HL-60 (cell line): ENCODE measurements at regions not wholly inside any gene's neighbourhood (a gene's known extent, or its start where the extent isn't known, plus 50 kb on each side); places are given as distances from the start of the nearest gene placed in this dataset.

ENCODE experiments used
- DNase-seq, 2 experiments: peaks; one replicate each; pipeline ENCODE4 v3.0.0-alpha.2; 2010 to 2020; ENCODE audit warnings: low read depth in 1 of 2, low spot score in 1 of 2
- H3K27ac ChIP-seq: fragments of 250-450 bp; sonication (Bioruptor Pico); replicated peaks from 2 replicates; pipeline ENCODE4 v1.5.1; 2020; ENCODE audit warnings: mild to moderate bottlenecking, moderate library complexity
- H3K27me3 ChIP-seq: fragments of 250-450 bp; sonication (Bioruptor Pico); 2 replicates; pipeline ENCODE4 v1.5.1; 2021; ENCODE audit warnings: mild to moderate bottlenecking, moderate library complexity; ENCODE audit not compliant: insufficient read depth, poor library complexity, severe bottlenecking
- H3K4me3 ChIP-seq: replicated peaks from 2 replicates; pipeline ENCODE4 v1.5.1; 2011; ENCODE audit warnings: mild to moderate bottlenecking, control low read depth, low read length; ENCODE audit not compliant: insufficient read depth
- CTCF ChIP-seq: IDR thresholded peaks from one replicate; pipeline ENCODE4 v1.5.1; 2011; ENCODE audit warnings: low read length, control low read depth, inconsistent platforms; ENCODE audit not compliant: insufficient read depth
- GABPA ChIP-seq: IDR thresholded peaks from 2 replicates; pipeline ENCODE4 v1.6.1; 2012; ENCODE audit warnings: low read depth
- POLR2AphosphoS5 ChIP-seq: IDR thresholded peaks from 2 replicates; pipeline ENCODE4 v1.6.1; 2012; ENCODE audit warnings: low read depth
- REST ChIP-seq: IDR thresholded peaks from 2 replicates; pipeline ENCODE4 v1.6.1; 2012; ENCODE audit warnings: low read depth; ENCODE audit not compliant: insufficient replicate concordance
- SPI1 ChIP-seq: IDR thresholded peaks from 2 replicates; pipeline ENCODE4 v1.6.1; 2012; ENCODE audit warnings: low read depth, mild to moderate bottlenecking, borderline replicate concordance

- H3K27me3 ChIP-seq = no peaks in the 10 kb centered on the region
- H3K4me3 ChIP-seq = no peak overlapping the region
- DNase-seq = no peak
- TF ChIP-seq GABPA = no peak
- no peak for TF ChIP-seq REST
- no peak for TF ChIP-seq CTCF
- TF ChIP-seq POLR2AphosphoS5 = no peak
- TF ChIP-seq SPI1 = no peak
- no peak overlapping the region for H3K27ac ChIP-seq
Measured at GRCh38 chr4:149062997-149063396, 620.8 kb upstream of the NR3C2 start.

GRCh38 chr4:149057594-149057993 lies 615.4 kb upstream of the NR3C2 start:
- H3K27ac ChIP-seq = no peak overlapping the region
- no peak overlapping the region for H3K4me3 ChIP-seq
- H3K27me3 ChIP-seq = no peaks in the 10 kb centered on the region
- TF ChIP-seq CTCF (no peak), SPI1 (no peak), REST (no peak), GABPA (no peak)
- DNase-seq = no peak

GRCh38 chr4:149056615-149057014 lies 614.4 kb upstream of the NR3C2 start:
- no peaks in the 10 kb centered on the region for H3K27me3 ChIP-seq
- no peak overlapping the region for H3K27ac ChIP-seq
- TF ChIP-seq GABPA = no peak
- no peak for DNase-seq
- H3K4me3 ChIP-seq = no peak overlapping the region

GRCh38 chr4:149055624-149056023 lies 613.4 kb upstream of the NR3C2 start:
- no peak for TF ChIP-seq CTCF
- TF ChIP-seq SPI1 = no peak
- TF ChIP-seq REST = no peak
- no peak for TF ChIP-seq POLR2AphosphoS5
- no peak for TF ChIP-seq GABPA
- Histone ChIP-seq H3K27ac (no peak overlapping the region), H3K27me3 (no peaks in the 10 kb centered on the region), H3K4me3 (no peak overlapping the region)
- no peak for DNase-seq
